SU-DHL-6 (cell line): ENCODE measurements at regions not wholly inside any gene's neighbourhood (a gene's known extent, or its start where the extent isn't known, plus 50 kb on each side); places are given as distances from the start of the nearest gene placed in this dataset.

Experiments used
- H2AFZ ChIP-seq: fragments of 200-600 bp; sonication (generic); 2 replicates; pipeline ENCODE4 v1.6.1; 2014; ENCODE audit warnings: low read depth, mild to moderate bottlenecking, moderate library complexity, mixed read lengths, antibody characterized with exemption, low read length; ENCODE audit not compliant: severe bottlenecking
- H3F3A ChIP-seq: fragments of 200-600 bp; shearing (Covaris generic); 2 replicates; pipeline ENCODE4 v1.6.0; 2016; ENCODE audit warnings: antibody characterized with exemption, mild to moderate bottlenecking; ENCODE audit not compliant: insufficient read depth
- H3K27ac ChIP-seq: fragments of 200-600 bp; sonication (generic); 2 replicates; pipeline ENCODE4 v1.5.1; 2016; ENCODE audit warnings: low read depth, mild to moderate bottlenecking, low read length, moderate library complexity, mixed read lengths
- H3K27me3 ChIP-seq: fragments of 200-600 bp; sonication (generic), shearing (Covaris generic); 2 replicates; pipeline ENCODE4 v1.6.0; 2014; ENCODE audit warnings: mild to moderate bottlenecking, low read length
- H3K36me3 ChIP-seq: fragments of 200-600 bp; sonication (generic); 2 replicates; pipeline ENCODE4 v1.6.1; 2014; ENCODE audit warnings: mild to moderate bottlenecking, low read length, mixed read lengths
- H3K4me2 ChIP-seq: fragments of 300-600, 200-600 bp; shearing (Covaris generic), sonication (generic); 2 replicates; pipeline ENCODE4 v1.6.0; 2014; ENCODE audit warnings: low read length, low read depth, mild to moderate bottlenecking; ENCODE audit not compliant: poor library complexity, severe bottlenecking
- H3K4me3 ChIP-seq: fragments of 200-600 bp; sonication (generic); 2 replicates; pipeline ENCODE4 v1.5.1; 2014; ENCODE audit warnings: antibody characterized with exemption, low read length, mild to moderate bottlenecking, mixed read lengths; ENCODE audit not compliant: insufficient read depth, poor library complexity, severe bottlenecking
- H3K79me2 ChIP-seq: fragments of 200-600 bp; sonication (generic); 2 replicates; pipeline ENCODE4 v1.6.1; 2014; ENCODE audit warnings: mild to moderate bottlenecking, low read length, moderate library complexity; ENCODE audit not compliant: insufficient read depth
- H3K9ac ChIP-seq: fragments of 200-600 bp; sonication (generic); 2 replicates; pipeline ENCODE4 v1.7.0; 2014; ENCODE audit warnings: mild to moderate bottlenecking, low read length
- H3K9me2 ChIP-seq: fragments of 200-600 bp; sonication (generic); replicated peaks from 2 replicates; pipeline ENCODE4 v1.6.1; 2014; ENCODE audit warnings: low read length; ENCODE audit not compliant: insufficient read depth
- H3K9me3 ChIP-seq: fragments of 200-600 bp; sonication (generic); 2 replicates; pipeline ENCODE4 v1.6.1; 2014; ENCODE audit warnings: low read length, mixed read lengths; ENCODE audit not compliant: insufficient read depth
- H4K20me1 ChIP-seq: fragments of 200-600 bp; sonication (generic); 2 replicates; pipeline ENCODE4 v1.6.1; 2014; ENCODE audit warnings: low read depth, mild to moderate bottlenecking, antibody characterized with exemption, low read length, moderate library complexity, mixed read lengths
- CTCF ChIP-seq: fragments of 200-600 bp; sonication (generic); IDR thresholded peaks from one replicate; pipeline ENCODE4 v1.5.1; 2017; ENCODE audit warnings: antibody characterized with exemption, mild to moderate bottlenecking, low read length, moderate library complexity; ENCODE audit not compliant: insufficient read depth, poor library complexity, severe bottlenecking
- EZH2phosphoT487 ChIP-seq: fragments of 200-600 bp; sonication (generic), shearing (Covaris generic); conservative IDR thresholded peaks from 2 replicates; pipeline ENCODE4 v1.6.1; 2018; ENCODE audit warnings: mild to moderate bottlenecking, antibody characterized with exemption, low read length, moderate library complexity, mixed read lengths

- no peaks in the 10 kb centered on the region for H3K9me3 ChIP-seq
- H3K79me2 ChIP-seq = no peaks in the 10 kb centered on the region
- H3K4me3 ChIP-seq = no peak overlapping the region
- H3K36me3 ChIP-seq = no peaks in the 10 kb centered on the region
- no peaks in the 10 kb centered on the region for H4K20me1 ChIP-seq
- no peak overlapping the region for H3K27ac ChIP-seq
- H3K9ac ChIP-seq = no peak overlapping the region
- no peak overlapping the region for H3K4me2 ChIP-seq
- H3K9me2 ChIP-seq = no peaks in the 10 kb centered on the region
- no peaks in the 10 kb centered on the region for H3F3A ChIP-seq
- no peak overlapping the region for H2AFZ ChIP-seq
- peaks cover 3% of the 10 kb centered on the region; the same call in 1 of the 2 replicates for H3K27me3 ChIP-seq
- TF ChIP-seq EZH2phosphoT487 (no peak), CTCF (no peak)
These were observed 474.7 kb downstream of the EPM2A start for GRCh38 chr6:145260484-145261175.

GRCh38 chr6:145261758-145262157 lies 473.6 kb downstream of the EPM2A start:
- Histone ChIP-seq H3K36me3 (no peaks in the 10 kb centered on the region), H3K4me2 (no peak overlapping the region), H3K27ac (no peak overlapping the region), H3K9me3 (no peaks in the 10 kb centered on the region), H3K27me3 (peaks cover 3% of the 10 kb centered on the region; the same call in 1 of the 2 replicates), H4K20me1 (no peaks in the 10 kb centered on the region), H3K4me3 (no peak overlapping the region), H3K9ac (no peak overlapping the region), H3K9me2 (no peaks in the 10 kb centered on the region), H3F3A (no peaks in the 10 kb centered on the region), H3K79me2 (no peaks in the 10 kb centered on the region), H2AFZ (no peak overlapping the region)
- no peak for TF ChIP-seq CTCF
- TF ChIP-seq EZH2phosphoT487 = no peak

DNA sequence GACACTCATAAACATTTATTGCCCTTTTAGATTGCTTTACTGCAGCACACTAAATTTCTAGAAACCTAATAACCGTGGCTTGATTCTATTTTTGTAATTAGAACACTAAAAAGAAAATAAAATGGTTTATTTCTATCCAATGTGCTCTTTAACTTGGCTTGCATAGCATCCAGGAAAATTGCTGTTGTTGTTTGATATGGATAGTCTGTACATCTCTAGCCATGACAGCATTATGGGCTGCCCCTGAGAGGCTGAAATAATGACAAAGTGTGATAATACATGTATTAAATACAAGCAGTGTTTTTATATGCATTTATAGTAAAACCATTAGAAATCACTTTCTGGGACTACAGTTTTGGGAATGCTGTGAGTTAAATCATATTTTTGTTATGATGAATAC lies 472.5 kb downstream of the EPM2A start:
- no peaks in the 10 kb centered on the region for H3K36me3 ChIP-seq
- no peak overlapping the region for H2AFZ ChIP-seq
- H3K9ac ChIP-seq = no peak overlapping the region
- H3K27ac ChIP-seq = no peak overlapping the region
- H3F3A ChIP-seq = no peaks in the 10 kb centered on the region
- H3K27me3 ChIP-seq = no peaks in the 10 kb centered on the region
- H3K79me2 ChIP-seq = no peaks in the 10 kb centered on the region
- no peak overlapping the region for H3K4me3 ChIP-seq
- H4K20me1 ChIP-seq = no peaks in the 10 kb centered on the region
- H3K9me2 ChIP-seq = no peaks in the 10 kb centered on the region
- no peak overlapping the region for H3K4me2 ChIP-seq
- TF ChIP-seq EZH2phosphoT487 (no peak), CTCF (no peak)
- H3K9me3 ChIP-seq = no peaks in the 10 kb centered on the region
